H54 (cell line): ENCODE measurements at regions not wholly inside any gene's neighbourhood (a gene's known extent, or its start where the extent isn't known, plus 50 kb on each side); places are given as distances from the start of the nearest gene placed in this dataset.
A peak's percentile ranks its signal among the peaks of the same experiment; 100 is the strongest.
"Not testable (repeated sequence)": the region's sequence is repeated elsewhere in the genome, so short reads cannot be mapped to it uniquely, and the experiment has no call there.

ENCODE experiments used
- DNase-seq: peaks from one replicate; pipeline ENCODE4 v3.0.0; 2011; ENCODE audit warnings: low spot score, mixed read lengths; ENCODE audit not compliant: insufficient read length
- FAIRE-seq: peaks from 3 replicates; lab custom pipeline; 2011; peaks lifted over from hg19 to GRCh38; lab: Jason Lieb, UNC
- POLR2A ChIP-seq: IDR thresholded peaks from 2 replicates; pipeline ENCODE4 v1.6.1; 2011; ENCODE audit warnings: low read depth, mild to moderate bottlenecking, low read length

DNA sequence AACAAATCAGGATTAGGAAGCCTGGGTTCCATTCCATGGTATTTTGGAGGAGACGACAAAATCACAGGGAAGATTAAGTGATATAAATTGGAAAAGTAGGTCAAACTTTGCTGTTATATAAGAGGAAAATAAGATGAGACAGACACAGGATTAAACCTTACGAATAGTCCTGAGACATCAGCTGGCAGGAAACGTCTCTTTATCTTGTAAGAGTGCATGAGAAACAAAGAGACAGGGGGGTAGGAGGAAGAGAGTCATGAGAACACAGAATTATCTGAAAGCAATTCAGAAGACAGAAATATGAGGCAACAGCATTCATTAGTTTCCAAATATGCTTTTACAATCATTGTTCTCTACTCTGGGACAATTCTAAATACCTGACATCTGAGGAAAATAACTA lies 310.6 kb upstream of the MIR17HG start:
- no peak for TF ChIP-seq POLR2A
- DNase-seq (no peak), FAIRE-seq (no peak)

DNA sequence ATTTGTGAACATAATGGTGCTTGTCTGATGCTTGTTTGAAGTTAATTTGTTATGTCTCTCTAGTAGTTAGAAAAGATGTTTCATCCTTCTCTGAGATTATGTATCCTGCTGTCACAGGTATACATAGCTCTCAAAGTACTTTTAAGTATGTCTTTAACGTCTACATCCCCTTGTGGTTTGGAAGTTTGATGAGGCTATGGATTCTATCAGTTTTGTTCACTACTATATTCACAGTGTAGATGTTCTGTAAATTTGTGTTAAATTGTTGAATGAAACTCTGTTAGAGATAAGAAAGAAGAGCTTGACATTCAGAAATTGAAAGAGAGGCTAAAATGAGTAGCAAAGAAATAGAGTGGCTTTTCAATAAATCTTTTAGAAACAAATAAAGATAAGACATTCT lies 304.6 kb upstream of the MIR17HG start:
- no peak for TF ChIP-seq POLR2A
- FAIRE-seq = no peak
- DNase-seq = no peak

DNA sequence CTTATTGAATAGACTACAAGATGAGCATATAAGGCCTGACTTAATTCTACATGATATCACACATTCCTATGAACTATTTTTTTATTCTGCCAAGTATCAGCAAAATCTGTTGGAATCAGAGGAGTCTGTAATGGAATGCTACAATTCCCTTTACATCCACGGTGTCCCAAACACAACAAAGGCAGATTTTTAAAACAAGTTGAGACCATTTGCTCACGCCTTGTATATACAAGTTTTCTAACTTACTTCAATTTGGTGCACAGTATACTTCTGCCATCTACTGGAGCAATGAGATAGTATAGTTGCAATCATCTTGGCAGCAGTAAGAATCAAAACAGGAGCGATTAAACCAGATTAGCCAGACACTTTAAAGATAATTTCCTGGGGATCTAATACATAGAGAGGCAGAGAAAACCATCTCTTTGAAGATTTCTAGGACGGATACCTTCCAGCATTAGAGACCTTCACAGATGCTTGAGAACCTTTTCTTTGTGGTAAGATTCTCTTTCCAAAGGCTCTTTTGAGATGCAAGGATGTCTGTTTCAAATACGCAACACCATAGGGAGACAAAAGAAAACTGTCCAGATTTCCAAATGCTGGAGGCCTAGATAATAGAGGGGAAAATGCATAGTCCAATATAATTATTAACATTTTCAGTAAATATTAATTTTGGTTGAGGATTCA lies 302.0 kb upstream of the MIR17HG start:
- DNase-seq (no peak), FAIRE-seq (peak; percentile 87)
- TF ChIP-seq POLR2A = no peak

DNA sequence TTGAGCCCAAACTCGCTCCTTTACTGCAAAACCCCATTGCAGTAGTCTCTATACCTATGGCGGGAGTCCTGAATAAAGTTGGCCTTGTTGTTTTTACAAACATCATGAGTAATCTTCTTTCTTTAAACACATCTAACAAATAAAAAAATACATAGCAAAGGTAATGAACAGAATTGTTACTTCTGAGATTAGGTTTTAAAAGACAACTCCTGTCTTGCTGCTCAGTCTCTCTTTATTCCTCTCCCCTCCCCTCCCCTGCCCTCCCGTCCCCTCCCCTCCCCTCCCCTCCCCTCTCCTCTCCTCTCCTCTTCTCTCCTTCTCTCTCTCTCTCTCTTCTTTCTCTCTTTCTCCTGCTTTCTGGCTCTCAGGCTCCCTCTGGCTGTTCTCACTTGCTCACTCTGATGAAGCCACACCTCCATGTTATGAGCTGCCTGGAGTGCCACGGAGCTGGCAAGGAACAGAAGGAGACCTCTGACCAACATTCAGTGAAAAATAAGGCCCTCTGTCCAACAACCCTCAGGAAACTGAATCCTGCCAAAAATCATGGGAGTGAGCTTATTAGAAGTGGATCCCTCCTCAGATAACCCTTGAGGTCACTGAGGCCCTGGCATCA lies 300.7 kb upstream of the MIR17HG start:
- no peak for FAIRE-seq
- TF ChIP-seq POLR2A = no peak
- DNase-seq = no peak

DNA sequence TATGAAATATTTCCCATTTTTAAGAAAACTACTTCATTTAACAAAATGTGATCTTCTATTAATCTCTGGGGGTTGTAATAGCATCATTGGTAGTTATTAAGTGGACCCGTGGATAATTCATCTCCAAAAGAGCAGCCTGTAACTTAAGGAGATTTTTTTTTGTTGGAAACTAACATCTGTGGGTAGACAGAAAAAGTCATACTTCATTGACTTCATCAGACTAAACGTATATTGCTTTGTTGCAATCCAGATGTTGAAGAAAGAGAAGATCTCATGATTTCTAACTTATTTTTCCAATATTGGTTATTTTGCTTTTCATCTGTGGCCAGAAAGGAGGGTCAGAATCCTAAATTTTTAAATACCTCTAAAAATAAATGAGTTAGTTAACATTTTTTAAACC lies 296.5 kb upstream of the MIR17HG start:
- FAIRE-seq = no peak
- TF ChIP-seq POLR2A = no peak

DNA sequence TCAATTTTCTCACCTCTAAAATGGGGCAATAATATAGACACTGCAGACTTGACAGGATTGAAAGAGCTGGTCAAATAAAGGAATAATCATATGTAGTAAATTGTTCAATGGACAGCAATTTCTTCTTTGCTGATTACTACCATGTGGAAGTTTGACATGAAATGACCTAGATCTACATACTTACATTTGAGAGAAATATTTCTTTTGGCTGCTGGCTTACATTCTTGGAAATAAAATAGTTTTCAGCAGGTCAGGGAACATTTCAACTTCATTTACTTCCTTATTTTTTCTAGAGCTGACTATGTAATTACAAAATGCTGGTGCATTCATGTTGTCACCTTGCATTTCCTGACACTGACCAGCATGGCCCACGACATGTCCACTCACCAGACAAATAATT lies 294.6 kb upstream of the MIR17HG start:
- no peak for TF ChIP-seq POLR2A
- FAIRE-seq = no peak
- no peak for DNase-seq

More for the DNA sequence above, 296.5 kb upstream of the MIR17HG start:
- no peak for DNase-seq

DNA sequence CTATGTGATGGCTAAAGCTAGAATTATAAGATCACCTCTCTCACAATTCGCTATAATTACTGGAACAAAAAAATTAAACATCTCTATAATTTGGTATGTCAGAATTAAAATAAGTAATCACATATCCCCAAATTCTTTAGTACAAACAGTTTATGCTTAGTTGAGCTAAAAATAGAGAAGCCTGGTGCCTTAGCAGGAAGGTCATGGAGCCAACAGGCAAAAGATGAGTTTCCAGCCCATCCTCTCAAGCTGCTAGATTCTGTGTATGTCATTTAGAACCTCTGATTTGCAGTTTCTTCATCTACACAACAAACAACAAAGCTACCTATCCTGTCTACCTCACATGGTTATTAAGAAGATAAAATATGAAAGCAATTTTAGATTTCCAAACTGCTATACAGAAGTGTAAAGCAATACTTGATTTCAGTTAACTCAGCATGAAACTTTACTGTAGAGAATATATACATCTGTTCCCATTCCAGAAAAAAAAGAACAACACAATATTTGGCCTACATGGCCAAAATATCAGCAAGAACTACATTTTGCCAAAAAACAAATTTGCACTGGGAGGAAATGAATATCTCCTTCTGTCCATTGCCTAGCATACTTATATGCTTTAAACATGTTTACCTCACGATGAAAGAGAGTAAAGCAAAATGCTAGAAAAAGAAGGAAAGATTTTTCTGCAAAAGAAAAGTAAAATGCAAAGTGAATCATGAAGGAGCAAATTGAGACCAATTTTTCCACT lies 294.0 kb upstream of the MIR17HG start:
- no peak for DNase-seq
- no peak for TF ChIP-seq POLR2A
- FAIRE-seq = no peak

DNA sequence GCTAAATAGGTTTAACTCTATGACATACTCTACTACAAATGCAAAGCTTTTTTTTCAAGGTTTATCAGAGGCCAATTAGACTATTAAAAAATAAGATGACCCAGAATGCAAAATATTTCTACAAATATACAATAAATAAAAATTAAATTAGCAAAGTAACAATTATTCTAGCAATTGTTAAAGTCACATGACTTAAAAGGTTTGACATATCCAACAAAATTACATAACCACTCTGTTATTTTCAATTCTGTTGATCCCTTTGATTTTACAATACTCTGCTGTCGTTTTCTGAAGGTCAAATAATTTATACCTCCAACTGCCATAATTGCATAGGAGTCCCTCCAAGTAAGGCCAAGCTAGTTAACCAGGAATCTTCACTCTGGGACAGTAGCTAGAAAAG lies 292.6 kb upstream of the MIR17HG start:
- DNase-seq (no peak), FAIRE-seq (no peak)
- no peak for TF ChIP-seq POLR2A

DNA sequence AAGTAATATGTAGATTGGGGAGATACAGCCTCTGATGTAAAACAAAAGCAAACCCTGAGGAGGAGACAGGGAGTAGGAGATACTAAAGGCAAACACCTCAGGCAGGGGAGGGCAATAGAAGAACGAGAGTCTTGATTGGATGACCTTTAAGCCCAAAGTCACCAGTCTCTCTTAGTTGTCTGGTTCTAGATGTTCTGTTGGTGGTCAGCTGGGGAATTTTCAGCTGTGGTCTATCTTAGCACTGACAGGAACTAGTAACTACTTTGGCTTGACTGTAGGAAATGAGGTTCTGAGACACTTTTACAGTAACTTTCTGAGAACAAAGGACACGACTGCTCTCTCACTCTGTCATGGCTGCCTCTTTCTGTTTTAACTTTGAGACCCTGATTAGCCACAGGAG lies 290.7 kb upstream of the MIR17HG start:
- TF ChIP-seq POLR2A = no peak
- FAIRE-seq (no peak), DNase-seq (no peak)

DNA sequence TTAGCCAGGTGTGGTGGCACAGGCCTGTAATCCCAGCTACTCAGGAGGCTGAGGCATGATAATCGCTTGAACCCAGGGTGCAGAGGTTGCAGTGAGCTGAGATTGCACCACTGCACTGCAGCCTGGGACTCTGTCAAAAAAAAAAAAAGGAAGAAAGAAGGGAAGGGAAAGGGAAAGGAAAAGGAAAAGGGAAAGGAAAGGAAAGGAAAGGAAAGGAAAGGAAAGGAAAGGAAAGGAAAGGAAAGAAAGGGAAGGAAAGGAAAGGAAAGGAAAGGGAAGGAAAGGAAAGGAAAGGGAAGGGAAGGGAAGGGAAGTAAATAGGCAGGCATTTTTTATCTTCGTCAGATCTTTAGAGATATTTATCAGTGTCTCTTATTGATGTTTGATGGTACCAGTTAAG lies 290.0 kb upstream of the MIR17HG start:
- not testable (repeated sequence) for FAIRE-seq, DNase-seq

DNA sequence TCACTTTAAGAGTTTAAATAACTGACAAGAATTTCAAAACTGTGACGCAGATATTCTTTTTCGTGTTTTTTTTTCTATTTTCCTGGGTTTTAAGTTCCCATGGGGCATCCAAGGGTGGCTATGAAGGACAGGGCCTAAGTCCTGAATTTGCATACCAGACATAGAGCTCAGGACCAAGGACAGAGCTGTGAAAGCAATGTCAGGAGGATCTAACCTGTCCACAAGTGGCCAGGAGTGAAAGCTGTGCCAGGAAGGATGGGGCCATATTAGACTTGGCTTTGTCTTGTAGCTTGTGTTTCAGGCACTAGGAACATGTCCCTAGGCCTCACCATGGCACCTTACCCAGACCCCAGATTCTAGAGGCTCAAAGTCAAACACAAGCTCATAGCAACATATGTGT lies 289.4 kb upstream of the MIR17HG start:
- no peak for TF ChIP-seq POLR2A
- DNase-seq (no peak), FAIRE-seq (no peak)

DNA sequence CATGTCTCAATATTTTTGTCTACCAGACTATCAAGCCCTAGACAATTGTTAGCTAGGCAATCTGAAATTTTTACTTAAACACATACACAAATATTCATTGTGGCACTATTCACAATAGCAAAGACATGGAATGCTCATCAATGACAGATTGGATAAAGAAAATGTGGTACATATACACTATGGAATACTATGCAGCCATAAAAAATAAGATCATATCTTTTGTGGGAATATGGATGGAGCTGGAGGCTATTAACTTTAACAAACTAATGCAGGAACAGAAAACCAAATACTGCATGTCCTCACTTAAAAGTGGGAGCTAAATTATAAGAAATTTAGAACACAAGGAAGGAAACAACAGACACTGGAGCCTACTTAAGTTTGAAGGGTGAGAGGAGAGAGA lies 288.6 kb upstream of the MIR17HG start:
- DNase-seq (no peak), FAIRE-seq (no peak)
- no peak for TF ChIP-seq POLR2A

DNA sequence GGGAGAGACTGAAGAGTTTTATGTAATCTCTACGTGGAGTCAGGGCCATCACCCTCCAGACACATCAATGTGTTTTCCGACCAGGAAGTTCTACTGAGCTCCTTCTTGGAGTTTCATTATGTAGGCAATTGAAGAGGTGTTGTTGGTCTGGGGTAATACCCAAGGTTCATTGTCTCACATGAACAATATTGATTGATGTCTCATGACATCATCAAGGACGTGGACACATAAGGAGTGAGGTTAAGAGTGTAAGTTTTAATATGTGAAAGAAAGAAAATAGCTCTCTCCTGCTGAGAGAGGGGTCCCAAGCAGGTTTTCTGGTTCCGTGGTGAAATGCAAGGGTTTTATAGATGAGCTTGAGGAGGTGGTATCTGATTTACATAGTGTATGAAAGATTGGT lies 280.7 kb upstream of the MIR17HG start:
- TF ChIP-seq POLR2A = no peak
- DNase-seq (no peak), FAIRE-seq (no peak)

DNA sequence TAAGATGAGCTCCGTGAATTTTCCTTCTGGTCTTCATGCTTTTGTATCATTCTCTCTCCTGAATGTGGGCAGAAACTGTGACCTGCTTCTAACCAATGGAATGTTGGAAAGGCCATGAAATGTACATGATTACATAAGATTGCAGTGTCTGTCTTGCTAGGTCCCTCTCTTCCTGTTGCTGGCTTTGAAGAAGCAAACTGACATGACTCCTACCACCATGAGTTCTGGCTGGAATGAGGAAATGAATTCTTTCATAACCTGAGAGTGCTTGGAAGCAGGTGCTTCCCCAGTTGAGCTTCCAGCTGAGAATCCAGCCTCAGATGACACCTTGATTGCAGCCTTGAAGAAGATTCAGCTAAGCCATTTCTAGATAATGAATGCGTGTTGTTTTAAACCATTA lies 275.0 kb upstream of the MIR17HG start:
- no peak for FAIRE-seq
- no peak for DNase-seq
- TF ChIP-seq POLR2A = no peak
